ENCODE measurements at regions not wholly inside any gene's neighbourhood (a gene's known extent, or its start where the extent isn't known, plus 50 kb on each side); places are given as distances from the start of the nearest gene placed in this dataset.

GRCh38 chr20:19047951-19048296 is 164.5 kb upstream of the SLC24A3 start:
- Histone ChIP-seq H2AFZ (ENCODE audit: low read depth, low read length) (no peak overlapping the region), H3K4me3 (no peak overlapping the region), H3K79me2 (ENCODE audit: control insufficient read depth, insufficient read depth, low read length) (no peaks in the 10 kb centered on the region), H3K36me3 (ENCODE audit: control insufficient read depth, insufficient read depth, low read length) (no peaks in the 10 kb centered on the region), H3K9ac (ENCODE audit: insufficient read depth in 1 of 2, low read depth in 2 of 2, low read length in 2 of 2) (no peak overlapping the region), H3K27ac (ENCODE audit: extremely low read depth, low read depth, low read length) (no peak overlapping the region), H3K27me3 (ENCODE audit: control insufficient read depth in 2 of 2, insufficient read depth in 2 of 2, low read length in 2 of 2) (no peaks in the 10 kb centered on the region), H3K4me1 (replicated peaks in 1 of 2; ENCODE audit: control insufficient read depth in 2 of 2, insufficient read depth in 2 of 2, low read length in 2 of 2) (no peaks in the 10 kb centered on the region), H3K9me3 (replicated peaks; ENCODE audit: control insufficient read depth, insufficient read depth, low read depth, low read length) (no peaks in the 10 kb centered on the region), H3K9me1 (ENCODE audit: control insufficient read depth, insufficient read depth, low read length) (no peaks in the 10 kb centered on the region), H4K20me1 (replicated peaks; ENCODE audit: control insufficient read depth, insufficient read depth, low read length) (no peaks in the 10 kb centered on the region), H3K4me2 (ENCODE audit: insufficient read depth, low read length) (no peak overlapping the region)
- FAIRE-seq = no peak
- intact Hi-C loops (cut with micrococcal nuclease) (no loop called here), in situ Hi-C loops (cut with MboI) (no loop called here)
- WGBS (ENCODE audit: insufficient coverage, low coverage, missing lambda C conversion rate) = 0% methylated on average over 2 of the region's 3 CpGs
- DNase-seq (ENCODE audit: extremely low read depth in 1 of 4, low spot score in 3 of 4) = no peak
- ATAC-seq = no peak
- ChIA-PET CTCF (ENCODE audit: low intra/inter-chr PET ratio) (no interaction called here), POLR2A (no interaction called here)
- TF ChIP-seq TCF7L2 (IDR thresholded peaks at IDR 0.05; ENCODE audit: low read depth, low read length) (no peak), JUN (IDR thresholded peaks at IDR 0.05; ENCODE audit: borderline replicate concordance, low read depth, low read length) (no peak), JUN (CRISPR knock-in tag; IDR thresholded peaks at IDR 0.05; ENCODE audit: borderline replicate concordance) (no peak), FOXP4 (CRISPR knock-in tag; IDR thresholded peaks at IDR 0.05; ENCODE audit: borderline replicate concordance) (no peak), ZNF766 (CRISPR knock-in tag; conservative IDR thresholded peaks at IDR 0.05) (no peak), TCF7 (IDR thresholded peaks at IDR 0.05; ENCODE audit: borderline replicate concordance) (no peak), DLX4 (CRISPR knock-in tag; IDR thresholded peaks at IDR 0.05) (no peak), CREM (IDR thresholded peaks at IDR 0.05; ENCODE audit: low read depth) (no peak), GATA2 (CRISPR knock-in tag; IDR thresholded peaks at IDR 0.05) (no peak), HDAC6 (IDR thresholded peaks at IDR 0.05; ENCODE audit: low read depth, low read length) (no peak)
- BruUV-seq (replicated peaks) = no TSS peak
